ENCODE measurements at regions not wholly inside any gene's neighbourhood (a gene's known extent, or its start where the extent isn't known, plus 50 kb on each side); places are given as distances from the start of the nearest gene placed in this dataset.

- TF ChIP-seq CTCF (IDR thresholded peaks at IDR 0.05) (no peak), POLR2AphosphoS5 (IDR thresholded peaks at IDR 0.05) (no peak), POLR2A (IDR thresholded peaks at IDR 0.05) (no peak), EP300 (IDR thresholded peaks at IDR 0.05) (no peak)
Measured at GRCh38 chr12:103020839-103021238, 63.4 kb downstream of the ASCL1 start.

Measured in stomach (tissue), 4 donors.